HG02870 (cell line): ENCODE measurements at regions not wholly inside any gene's neighbourhood (a gene's known extent, or its start where the extent isn't known, plus 50 kb on each side); places are given as distances from the start of the nearest gene placed in this dataset.

ENCODE experiments used
- ATAC-seq: cut with Tn5 transposase; IDR thresholded peaks from one replicate; pipeline ENCODE4 v1.9.1; 2021; ENCODE audit warnings: mild to moderate bottlenecking, moderate library complexity; ENCODE audit not compliant: unreplicated experiment

DNA sequence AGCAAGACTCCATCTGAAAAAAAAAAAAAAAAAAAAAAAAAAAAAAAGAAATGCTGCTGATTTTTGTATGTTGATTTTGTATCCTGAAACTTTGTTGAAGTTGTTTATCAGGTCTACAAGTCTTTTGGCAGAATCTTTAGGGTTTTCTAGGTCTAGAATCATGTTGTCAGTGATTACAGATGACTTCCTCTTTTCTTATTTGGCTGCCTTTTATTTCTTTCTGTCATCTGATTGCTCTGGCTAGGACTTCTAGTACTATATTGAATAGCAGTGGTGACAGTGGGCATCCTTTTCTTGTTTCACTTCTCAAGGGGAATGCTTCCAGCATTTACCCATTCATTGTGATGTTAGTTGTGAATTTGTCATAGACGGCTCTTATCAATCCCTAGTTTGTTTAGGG is 334.4 kb downstream of the SPRY1 start:
- no peak for ATAC-seq

DNA sequence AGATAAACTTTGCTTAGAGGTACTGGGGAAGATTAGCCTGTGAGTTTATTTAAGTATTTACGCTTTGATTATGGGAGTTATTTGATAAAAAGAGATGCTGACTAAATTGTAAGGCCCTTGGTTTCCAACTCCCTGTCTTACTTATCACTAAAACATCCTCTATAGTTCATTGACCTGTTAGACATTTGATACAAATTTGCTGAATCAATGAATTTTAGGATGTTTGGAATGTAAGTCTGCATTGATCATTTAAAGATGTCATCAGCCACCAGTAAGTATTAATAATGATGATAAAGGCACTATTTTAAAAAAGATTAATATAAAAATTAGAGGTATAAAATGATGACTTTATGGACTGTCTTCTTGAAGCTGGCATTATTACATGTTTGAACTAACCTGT is 340.6 kb downstream of the SPRY1 start:
- no peak for ATAC-seq

DNA sequence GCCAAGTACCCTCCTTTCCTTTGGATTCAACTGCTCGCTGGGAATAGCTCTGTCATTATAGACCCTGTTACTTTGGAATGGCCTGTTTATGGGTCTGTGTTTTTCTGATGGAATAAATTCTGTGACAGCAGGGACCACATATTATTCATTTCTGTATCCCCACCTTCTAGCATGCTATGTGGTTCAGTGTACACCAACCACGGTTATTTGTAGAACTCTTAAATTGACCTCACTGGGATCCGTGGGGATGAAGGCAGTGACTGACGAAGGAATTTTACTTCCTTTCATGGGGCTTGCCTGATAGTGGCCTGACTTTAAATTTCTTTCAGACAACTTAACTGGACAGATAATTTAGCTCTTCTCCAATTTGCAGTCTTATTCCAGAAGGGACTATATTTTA is 343.2 kb downstream of the SPRY1 start:
- no peak for ATAC-seq

DNA sequence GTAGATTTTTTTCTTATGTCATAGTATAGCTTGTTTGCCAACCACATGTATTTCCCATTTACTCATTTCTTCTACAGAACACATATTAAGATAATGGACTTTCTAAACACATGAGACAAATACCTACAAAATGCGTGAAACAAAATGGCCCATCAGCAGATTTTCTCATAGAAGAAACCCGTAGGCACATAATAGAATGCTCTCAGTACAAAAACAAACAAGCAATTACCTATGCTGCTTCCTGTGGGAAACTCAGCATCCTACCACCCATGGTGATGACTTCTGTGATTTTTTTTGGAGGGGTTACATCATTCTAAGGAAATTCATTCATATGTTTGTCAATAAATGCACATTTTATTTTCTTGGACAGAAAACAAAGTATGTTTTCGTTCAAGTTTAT is 343.6 kb downstream of the SPRY1 start:
- no peak for ATAC-seq

DNA sequence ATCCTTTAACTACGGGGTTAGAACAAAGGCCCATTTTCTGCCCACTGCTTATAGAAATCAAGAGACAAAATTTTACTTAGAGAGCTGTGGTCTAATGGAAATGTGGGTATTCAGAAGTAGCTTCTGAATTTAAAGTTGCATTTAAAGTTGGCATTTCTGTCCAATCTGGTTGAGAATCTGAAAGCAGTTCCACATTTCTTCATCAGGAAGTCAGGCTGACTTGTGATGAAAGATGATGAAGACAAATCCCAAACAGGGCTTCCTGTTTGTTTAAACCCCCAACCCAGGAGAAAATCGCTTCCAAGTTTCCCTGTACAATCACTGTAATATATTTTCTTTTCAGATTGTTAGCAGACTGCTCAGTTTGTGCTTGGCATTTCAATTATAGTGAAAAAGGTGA is 345.3 kb downstream of the SPRY1 start:
- ATAC-seq, result no peak

DNA sequence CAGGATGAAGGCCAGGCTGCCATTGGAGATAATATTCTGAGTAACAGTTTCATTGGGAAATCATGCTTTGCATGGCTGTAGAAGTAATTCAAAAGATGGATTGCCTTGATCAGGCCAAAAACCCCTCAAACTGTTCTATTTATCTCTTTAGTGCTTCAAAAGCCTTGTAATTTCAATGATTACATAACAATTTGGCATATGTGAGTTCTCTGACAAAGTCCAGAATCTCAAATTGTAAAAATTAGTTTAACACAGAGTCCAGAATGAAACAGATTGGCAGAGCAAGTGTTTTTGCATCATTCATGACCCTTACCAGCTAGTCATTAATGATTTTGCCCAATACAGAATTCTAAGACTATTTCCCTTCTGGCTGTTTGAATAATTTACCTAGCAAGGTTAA is 347.3 kb downstream of the SPRY1 start:
- ATAC-seq, result no peak

DNA sequence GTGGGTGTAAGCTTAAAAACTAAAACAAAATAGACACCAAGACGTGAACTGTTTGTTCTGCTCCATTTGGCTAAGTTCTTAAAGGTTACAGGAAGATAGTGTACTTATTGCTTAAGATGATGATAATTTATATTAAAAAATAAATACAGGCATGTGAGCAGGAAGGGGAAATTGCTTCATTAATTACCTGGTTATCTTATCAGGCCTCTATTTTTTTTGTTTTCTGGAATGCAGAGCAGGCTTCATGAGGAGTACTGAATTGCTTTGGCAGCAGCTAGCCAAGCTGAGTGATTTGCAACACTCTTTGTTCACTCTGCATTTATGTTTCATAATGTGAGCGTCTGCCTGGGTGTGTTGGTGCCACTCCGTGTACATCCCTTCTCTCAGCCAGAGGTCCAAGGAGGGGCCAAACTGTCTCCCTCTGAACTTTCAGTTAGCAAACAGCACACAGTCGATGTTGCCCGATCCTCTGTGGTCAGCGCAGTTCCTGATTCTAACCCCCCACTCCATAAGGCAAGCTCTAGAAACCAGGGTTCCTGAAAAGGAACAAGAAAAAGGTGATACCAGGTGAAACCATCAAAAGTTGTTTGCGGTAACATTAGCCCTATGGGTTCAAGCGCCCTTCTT is 348.2 kb downstream of the SPRY1 start:
- no peak for ATAC-seq

DNA sequence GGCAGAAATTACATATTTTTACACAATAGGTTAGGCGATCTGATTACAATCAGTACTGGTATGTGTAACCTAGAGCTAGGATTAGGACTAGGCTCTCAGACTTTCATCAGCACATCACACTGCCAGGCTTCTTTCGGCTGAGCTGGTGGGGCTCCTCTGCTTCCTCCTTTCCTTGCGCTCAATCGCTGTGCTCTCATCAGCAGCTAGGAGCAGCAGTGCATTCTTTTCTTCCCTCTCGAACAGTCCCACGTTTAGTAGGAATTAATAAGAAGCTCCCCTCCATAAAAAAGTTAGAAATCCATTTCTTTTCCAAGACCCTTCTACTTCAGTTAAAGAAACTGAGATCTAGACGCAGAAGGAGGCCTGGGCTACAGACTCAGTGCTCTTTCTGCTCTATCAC is 350.4 kb downstream of the SPRY1 start:
- no peak for ATAC-seq

DNA sequence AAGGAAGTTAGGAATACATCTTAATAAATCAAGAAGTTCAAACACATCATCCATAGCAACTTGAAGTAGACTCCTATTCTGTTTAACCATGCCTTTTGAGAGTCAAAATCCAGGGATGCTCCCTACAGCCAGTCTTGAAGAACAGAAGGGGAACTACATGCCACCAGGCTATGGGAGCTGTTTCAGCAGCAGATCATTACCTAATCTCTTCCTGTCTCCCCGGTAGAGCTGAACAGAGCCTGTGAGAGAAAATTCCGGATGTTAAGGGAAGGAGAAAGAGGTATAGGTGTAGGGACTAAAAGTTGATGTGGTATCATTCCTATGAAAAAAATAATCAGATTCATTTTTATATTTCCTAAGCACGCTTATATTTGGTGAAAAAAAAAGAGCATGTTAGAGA is 352.2 kb downstream of the SPRY1 start:
- ATAC-seq, result no peak

DNA sequence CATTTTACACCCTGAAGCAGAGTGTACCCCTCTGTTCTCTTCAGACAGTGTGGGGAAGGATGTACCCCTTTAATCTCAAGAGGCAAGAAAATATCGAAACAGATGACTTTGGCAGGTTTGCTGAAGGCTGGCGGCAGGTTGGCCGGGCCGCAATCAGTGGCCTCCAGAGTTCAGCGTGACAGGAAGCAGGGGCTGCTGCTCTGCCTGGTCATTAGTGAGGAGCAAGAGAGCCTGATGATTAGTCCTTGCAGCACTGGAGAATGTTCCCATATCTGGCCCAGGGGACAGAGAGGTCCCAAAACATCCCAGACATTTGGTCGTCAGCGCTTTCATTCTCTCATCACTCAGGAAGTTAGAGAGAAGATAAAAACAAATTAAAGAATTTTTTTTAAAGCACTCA is 352.8 kb downstream of the SPRY1 start:
- ATAC-seq, result no peak

DNA sequence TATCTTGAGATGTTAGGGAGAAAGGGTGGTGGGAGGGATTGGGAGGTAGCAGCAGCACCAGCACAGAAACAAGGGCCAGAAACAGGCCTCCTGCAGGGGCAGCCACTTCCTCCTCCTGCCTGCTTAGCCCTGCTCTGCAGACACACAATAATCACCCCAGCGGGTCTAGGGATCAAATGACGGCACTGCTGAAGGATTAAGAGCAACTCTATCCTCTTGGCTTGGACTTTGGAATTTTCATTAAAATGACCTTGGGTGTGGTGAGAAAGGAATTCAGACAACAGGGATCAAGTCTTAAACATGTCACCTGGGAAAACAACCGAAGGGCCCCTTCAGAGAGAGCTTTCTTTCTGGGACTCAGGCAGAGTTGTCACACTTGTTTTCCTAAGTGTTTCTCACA is 353.4 kb downstream of the SPRY1 start:
- no peak for ATAC-seq

DNA sequence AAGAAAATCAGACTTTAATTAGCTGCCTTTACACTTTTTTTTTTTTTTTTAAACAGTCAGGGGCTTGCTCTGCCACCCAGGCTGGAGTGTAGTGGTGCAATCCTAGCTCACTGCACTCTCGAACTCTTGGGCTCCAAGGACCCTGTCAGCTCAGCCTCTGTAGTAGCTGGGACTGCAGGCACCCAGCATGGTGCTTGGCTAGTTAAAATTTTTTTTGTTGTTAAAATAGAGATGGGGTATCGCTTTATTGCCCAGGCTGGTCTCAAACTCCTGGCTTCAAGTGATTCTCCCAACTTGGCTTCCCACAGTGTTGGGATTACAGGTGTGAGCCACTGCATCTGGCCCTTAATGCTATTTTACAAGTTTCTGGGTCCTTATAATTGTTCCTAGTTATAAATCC is 359.1 kb downstream of the SPRY1 start:
- no peak for ATAC-seq

DNA sequence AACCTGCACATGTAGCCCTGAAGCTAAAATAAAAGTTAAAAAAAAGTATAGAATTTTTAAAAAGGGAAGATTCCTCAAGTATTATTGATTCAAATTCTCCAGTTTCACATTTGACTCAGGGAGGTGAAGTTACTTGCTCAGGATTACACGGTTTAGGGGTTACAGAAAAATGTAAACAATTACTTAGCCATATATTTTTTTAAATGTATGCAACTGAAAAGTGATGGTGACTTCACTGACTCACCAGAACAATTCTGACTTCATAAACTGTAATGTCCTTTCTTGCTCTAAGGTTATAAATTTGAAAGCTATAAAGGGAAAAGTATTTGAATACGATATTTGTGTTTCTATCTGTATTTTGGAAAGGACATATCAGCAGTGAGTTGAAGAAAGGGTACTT is 371.2 kb downstream of the SPRY1 start:
- ATAC-seq, result no peak

DNA sequence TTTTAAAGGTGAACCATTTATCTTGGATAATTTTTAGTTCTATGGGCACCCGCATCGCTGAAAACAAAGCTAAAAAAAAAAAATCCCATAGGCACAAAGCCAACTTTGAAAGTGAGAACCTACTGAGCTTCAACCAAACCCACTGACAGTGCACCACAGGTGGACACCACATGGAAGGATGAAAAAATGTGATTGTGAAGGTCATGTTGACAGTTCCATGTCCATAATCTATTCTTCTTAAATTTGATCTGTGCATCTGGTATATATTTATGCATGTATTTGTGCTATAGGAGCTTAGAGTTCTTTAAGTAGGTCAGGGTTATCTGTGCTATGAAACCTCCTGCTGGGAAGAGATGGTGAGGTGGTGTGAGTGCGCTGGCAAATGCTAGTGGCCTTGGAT is 374.3 kb downstream of the SPRY1 start:
- no peak for ATAC-seq

DNA sequence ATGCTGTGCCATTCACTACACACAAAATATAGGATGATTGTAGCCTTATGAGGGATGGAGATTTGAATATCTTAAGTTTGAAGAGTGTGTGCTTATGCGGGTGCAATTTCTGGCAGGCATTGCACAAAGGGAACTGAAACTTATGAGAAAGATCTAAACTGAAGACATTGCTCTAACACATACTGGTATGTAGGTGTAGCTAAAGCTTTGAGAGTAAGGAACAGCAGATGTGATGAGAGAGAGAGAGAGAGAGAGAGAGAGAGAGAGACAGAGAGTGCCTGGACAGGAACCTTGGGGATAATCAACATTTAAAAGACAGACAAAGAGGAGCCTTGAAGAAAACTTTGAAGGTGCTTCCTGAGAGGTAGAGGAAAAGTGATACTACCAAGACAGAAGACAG is 379.7 kb downstream of the SPRY1 start:
- peak; percentile 100 for ATAC-seq

DNA sequence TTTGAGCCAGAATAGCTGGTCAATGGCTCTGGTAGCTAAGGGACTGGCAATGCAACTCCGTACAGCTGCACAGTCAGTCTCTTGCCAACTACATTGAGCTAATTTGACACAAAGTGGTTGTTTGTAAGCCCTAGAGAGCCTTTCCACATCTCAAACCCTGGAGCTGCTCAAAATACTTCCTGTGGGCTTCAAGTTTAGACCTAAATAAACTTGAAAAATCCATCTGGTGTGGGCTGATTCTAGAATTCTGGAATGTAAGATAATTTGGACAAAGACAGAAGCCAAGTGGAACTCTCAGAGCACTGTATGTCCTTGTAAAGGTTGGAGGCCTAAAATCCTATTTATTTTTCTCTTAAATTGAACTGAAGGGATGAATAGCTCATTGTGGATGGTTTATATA is 380.8 kb downstream of the SPRY1 start:
- ATAC-seq, result no peak

DNA sequence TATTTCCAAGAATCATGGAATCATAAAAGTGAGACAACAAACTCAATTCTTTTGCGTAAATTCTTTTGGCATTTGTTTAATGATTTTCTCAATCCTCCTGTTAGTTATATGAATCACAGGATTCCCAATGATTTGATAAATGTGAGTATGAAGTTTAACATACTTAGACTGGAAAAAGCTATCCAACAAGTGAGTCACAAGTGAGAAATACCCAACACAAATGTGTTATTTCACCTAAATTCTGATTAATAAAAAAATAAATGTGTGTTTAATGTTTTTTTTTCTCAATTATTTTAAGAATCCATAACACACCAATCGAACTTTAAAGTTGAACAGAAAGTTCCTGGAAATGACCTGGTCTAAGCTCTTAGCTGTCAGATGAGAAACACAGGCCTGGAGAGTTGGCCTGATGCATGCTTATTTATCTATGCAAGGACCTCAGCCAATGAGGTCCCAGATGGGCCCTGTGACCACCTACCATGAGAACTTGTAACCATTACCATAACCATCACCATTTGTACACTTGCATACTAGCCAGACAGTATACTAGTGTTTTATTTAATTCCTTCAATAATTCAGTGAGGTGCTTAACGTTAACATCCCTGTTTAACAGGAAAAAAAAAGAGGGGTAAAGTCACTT is 386.7 kb downstream of the SPRY1 start:
- no peak for ATAC-seq

DNA sequence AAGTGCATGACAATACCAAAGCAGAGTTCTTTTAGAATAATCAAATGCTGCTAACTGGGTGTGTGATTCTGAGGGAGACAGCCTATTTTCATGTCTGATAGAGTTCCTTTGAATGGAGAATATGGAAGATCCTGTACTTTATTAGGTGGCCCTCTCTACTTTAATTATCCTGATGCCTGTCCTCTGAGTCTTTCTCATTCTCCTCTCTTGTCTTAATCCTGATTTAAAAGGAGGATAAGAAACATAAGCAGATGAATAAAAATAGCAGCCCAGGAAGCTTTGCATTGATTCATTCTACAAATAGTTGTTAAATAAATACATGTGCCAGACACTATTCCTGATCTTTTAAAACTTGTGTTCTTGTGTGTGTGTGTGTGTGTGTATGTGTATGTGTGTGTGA is 387.3 kb downstream of the SPRY1 start:
- no peak for ATAC-seq

DNA sequence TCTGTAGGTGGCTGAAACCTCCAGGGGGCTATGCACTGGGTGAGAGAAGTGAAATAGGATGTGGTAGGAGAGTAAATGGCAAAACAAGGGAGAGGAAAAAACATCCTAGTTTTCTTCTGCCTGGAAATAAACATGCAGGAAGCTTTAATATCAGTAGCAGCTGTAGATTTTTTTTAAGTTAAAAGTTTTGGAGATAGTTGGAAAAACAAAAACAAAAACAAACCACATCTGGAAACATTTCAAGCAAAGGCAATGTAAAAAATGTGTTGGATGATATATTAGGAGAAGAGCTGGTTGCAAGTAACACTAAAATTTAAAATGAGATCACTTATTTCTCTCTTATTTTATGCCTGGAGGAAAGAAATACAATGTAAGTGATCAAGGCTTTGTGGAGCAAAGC is 388.0 kb downstream of the SPRY1 start:
- no peak for ATAC-seq

DNA sequence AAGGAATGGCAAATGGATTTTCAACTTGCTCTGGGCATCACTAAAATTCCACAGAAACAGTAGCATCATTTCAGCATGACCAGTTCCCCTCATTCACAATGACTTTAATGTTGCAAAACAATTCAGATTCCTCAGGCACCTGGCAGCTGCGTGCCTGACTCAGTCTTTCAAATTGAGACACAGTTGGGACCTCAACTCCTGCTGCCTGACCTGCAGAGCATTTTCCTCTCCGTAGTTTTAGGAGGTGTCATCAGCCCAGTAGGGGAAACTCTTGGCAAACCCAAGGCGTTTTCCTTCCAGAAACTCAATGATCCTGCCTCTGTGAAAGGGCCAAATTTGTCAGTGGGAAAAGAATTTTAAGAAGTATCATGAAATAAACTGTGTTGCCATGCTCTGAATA is 388.9 kb downstream of the SPRY1 start:
- no peak for ATAC-seq

DNA sequence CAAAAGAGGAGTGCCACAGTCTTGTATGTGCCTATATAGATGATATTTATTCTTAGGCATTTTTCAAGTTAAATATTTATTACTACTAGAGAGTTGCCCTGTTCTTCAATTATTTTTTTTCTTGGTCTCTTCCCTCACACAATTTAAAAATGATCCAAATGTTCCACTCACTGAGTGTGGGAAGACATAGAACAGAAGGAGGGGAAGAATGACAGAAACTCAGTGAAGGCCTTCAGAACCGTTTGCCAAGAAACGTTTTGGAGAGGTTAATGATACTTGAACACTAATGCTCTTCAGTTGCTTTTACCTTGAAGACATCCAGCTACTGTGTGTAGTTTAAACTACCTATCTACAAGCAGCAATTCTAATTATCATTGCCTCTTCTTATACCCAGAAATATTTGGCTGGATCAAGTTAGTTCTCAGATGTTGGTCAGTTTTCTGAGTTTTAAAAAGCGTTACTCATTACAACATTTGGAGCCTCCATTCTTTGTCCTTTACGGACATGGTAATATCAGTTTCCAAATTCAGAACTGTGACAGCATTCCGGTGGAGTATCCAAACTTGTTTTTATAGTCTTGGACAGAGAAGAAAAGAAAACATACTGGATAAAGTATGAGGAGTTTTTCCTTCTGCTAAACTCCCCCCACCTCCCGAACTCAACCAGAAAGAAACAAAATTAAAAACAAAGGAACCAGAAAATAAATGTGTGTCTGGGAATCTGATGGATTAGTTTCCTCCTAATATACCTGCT is 389.7 kb downstream of the SPRY1 start:
- no peak for ATAC-seq

DNA sequence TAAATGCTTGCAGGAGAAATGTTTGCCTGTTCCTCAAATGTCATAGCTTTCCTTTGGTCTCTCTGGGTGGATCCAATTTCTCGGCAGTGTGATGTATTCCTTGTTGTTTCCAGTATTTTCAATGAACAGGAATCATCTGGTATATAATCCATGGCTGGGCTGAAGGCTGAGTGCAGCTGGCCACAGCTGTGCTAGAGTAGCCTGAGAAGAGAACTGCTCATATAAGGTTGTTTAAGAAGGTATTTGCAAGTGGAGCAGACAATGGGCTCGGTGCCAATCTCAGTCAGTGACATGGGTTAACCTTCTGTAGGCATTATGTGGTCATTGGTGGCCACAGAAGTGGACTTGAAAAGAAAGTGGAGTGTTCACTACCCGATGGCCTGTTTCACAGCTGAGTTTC is 390.3 kb downstream of the SPRY1 start:
- ATAC-seq, result no peak
